GM11168 (cell line): ENCODE measurements at regions not wholly inside any gene's neighbourhood (a gene's known extent, or its start where the extent isn't known, plus 50 kb on each side); places are given as distances from the start of the nearest gene placed in this dataset.

ENCODE experiments used
- in situ Hi-C: fragments of 300-500 bp; cut with MboI; formaldehyde crosslinking; loops from one replicate; pipeline ENCODE4 v1.12.0; 2022; ENCODE audit warnings: low sequenced_read_pairs; ENCODE audit not compliant: unreplicated experiment

- in situ Hi-C loops = no loop called here
These were observed 63.8 kb upstream of the CCNG1 start for GRCh38 chr5:163373436-163374084.

GRCh38 chr5:163377982-163378381 lies 59.4 kb upstream of the CCNG1 start:
- in situ Hi-C loops = no loop called here

- in situ Hi-C loops = no loop called here
These were observed 57.9 kb upstream of the CCNG1 start for GRCh38 chr5:163379298-163380155.

- in situ Hi-C loops = no loop called here
These were observed 55.6 kb upstream of the CCNG1 start for GRCh38 chr5:163381832-163382231.

- in situ Hi-C loops = no loop called here
These were observed 53.6 kb upstream of the CCNG1 start for GRCh38 chr5:163383754-163384153.

- in situ Hi-C loops = no loop called here
These were observed 52.7 kb upstream of the CCNG1 start for GRCh38 chr5:163384669-163385068.

- in situ Hi-C loops = no loop called here
These were observed 52.1 kb upstream of the CCNG1 start for GRCh38 chr5:163385271-163385670.

GRCh38 chr5:163385824-163386223 lies 51.6 kb upstream of the CCNG1 start:
- in situ Hi-C loops = no loop called here

GRCh38 chr5:163386352-163386751 lies 51.0 kb upstream of the CCNG1 start:
- in situ Hi-C loops = no loop called here

- in situ Hi-C loops = no loop called here
These were observed 49.6 kb upstream of the CCNG1 start for GRCh38 chr5:163387589-163388343.
